Lower leg skin (tissue), 4 donors: ENCODE measurements at regions not wholly inside any gene's neighbourhood (a gene's known extent, or its start where the extent isn't known, plus 50 kb on each side); places are given as distances from the start of the nearest gene placed in this dataset.

Experiments used
- DNase-seq, 2 donors: peaks; one replicate each; pipeline ENCODE4 v3.0.0-alpha.2; 2019; ENCODE audit warnings: low spot score in 2 of 2
- H3K4me3 ChIP-seq: fragments of 200-600 bp; sonication (generic); 2 replicates; pipeline ENCODE4 v1.5.1; 2017; ENCODE audit warnings: mild to moderate bottlenecking, low read depth; ENCODE audit not compliant: poor library complexity, severe bottlenecking
- POLR2A ChIP-seq, 2 donors: fragments of 450-650 bp; IDR thresholded peaks; one replicate each; pipeline ENCODE4 v1.6.1; 2016 to 2017; ENCODE audit warnings: antibody characterized with exemption in 2 of 2, mild to moderate bottlenecking in 1 of 2, moderate library complexity in 1 of 2
- WGBS, 2 donors: methylation state at CpG; one replicate each; pipeline ENCODE4 v1.1.5; 2018; 5-methylcytosine and 5-hydroxymethylcytosine counted together
- intact Hi-C: fragments of 100-400 bp; cut with DNase I; formaldehyde crosslinking; loops from one replicate; pipeline ENCODE4 v1.15.0; 2023; ENCODE audit warnings: low total_unique reads
- TF ChIP-seq, protein P1 (sequence below), 3 donors: fragments of 450-650 bp; IDR thresholded peaks; one replicate each; pipeline ENCODE4 v1.5.1; 2016; ENCODE audit warnings: antibody characterized with exemption in 3 of 3, mild to moderate bottlenecking in 3 of 3, moderate library complexity in 2 of 3

DNA sequence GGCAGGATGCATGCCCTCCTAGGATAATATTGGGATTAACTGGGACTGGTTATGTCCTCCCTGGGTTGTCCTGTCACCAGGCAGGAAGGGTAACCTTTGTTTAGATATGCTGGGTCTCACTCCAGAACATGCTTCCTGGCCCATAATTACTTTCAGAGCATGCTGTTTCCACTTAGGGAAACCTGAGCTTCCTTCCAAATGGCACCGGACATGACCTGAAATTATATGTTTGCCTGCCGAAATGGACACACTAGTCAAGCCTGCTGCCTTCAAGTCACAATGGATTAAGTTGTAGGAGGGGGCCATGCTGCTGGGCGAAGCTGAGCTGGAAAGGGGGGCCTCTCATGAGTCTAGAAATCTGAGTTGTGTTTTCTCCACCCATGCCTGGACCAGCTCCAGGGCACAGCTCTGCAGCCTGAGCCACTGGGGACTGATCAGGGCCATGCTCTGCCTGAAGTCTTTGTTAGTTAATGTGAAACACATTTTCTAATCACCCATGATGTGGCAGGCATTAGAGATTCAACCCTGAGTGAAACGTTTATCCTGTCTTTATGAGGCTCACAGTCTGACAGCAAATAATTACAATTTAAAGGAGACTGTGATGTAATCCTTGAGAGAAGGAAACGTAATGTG, 273.3 kb downstream of the TNS1 start:
- TF ChIP-seq, protein P1, sequence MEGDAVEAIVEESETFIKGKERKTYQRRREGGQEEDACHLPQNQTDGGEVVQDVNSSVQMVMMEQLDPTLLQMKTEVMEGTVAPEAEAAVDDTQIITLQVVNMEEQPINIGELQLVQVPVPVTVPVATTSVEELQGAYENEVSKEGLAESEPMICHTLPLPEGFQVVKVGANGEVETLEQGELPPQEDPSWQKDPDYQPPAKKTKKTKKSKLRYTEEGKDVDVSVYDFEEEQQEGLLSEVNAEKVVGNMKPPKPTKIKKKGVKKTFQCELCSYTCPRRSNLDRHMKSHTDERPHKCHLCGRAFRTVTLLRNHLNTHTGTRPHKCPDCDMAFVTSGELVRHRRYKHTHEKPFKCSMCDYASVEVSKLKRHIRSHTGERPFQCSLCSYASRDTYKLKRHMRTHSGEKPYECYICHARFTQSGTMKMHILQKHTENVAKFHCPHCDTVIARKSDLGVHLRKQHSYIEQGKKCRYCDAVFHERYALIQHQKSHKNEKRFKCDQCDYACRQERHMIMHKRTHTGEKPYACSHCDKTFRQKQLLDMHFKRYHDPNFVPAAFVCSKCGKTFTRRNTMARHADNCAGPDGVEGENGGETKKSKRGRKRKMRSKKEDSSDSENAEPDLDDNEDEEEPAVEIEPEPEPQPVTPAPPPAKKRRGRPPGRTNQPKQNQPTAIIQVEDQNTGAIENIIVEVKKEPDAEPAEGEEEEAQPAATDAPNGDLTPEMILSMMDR (IDR thresholded peaks at IDR 0.05) = no peak
- TF ChIP-seq POLR2A (IDR thresholded peaks at IDR 0.05) = no peak
- no peak overlapping the region for H3K4me3 ChIP-seq
- intact Hi-C loops = no loop called here
- WGBS, 2 donors = 47 to 53% methylated on average over 5 of the region's 5 CpGs
- DNase-seq = no peak

DNA sequence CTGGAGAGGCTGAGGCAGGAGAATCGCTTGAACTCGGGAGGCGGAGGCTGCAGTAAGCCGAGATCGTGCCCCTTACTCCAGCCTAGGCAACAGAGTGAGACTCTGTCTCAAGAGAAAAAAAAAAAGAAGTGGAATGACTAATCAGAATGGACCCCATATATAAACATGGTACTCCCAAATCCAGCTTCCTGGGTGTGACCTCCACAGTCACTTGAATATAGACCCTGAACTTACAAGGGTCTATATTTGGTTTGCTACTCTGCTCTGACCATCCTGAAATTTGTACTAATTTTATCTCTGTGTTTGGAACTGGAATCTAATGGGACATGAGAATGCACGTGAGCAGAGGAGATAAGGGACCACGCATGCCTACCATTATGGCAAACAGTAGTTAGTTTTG, 275.0 kb downstream of the TNS1 start:
- 94% methylated on average over 7 of the region's 7 CpGs for WGBS, 2 donors
- TF ChIP-seq, protein P1 (IDR thresholded peaks at IDR 0.05) = no peak
- TF ChIP-seq POLR2A (IDR thresholded peaks at IDR 0.05) = no peak
- no peak overlapping the region for H3K4me3 ChIP-seq
- DNase-seq = no peak
- intact Hi-C loops = no loop called here

- TF ChIP-seq POLR2A (IDR thresholded peaks at IDR 0.05) = no peak
- TF ChIP-seq, protein P1 (IDR thresholded peaks at IDR 0.05) = no peak
- intact Hi-C loops = no loop called here
- no peak overlapping the region for H3K4me3 ChIP-seq
- DNase-seq = no peak
- 77 to 88% methylated on average over 4 of the region's 4 CpGs for whole genome bisulfite sequencing, 2 donors
These were observed 277.4 kb downstream of the TNS1 start for GRCh38 chr2:217725409-217725808.

DNA sequence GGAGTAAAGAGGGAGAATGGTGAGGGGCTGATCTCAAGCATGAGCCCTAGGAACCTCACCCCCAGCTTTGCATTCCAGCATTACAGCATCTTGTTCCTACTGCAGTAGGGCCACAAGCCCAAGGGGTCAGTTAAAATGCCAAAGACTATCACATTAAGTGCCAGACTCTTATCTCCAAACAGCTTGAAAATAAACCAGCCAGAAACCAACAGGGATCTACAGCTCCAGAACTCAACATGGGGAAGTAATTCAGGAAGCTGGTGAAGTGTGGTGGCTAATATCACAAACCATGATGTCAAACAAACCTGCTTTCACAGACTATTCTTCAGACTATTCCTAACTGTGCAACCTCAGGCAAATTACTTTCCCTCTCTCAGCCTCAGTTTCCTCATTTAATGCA, 278.3 kb downstream of the TNS1 start:
- intact Hi-C loops = no loop called here
- TF ChIP-seq POLR2A (IDR thresholded peaks at IDR 0.05) = no peak
- no peak for DNase-seq
- H3K4me3 ChIP-seq = no peak overlapping the region

DNA sequence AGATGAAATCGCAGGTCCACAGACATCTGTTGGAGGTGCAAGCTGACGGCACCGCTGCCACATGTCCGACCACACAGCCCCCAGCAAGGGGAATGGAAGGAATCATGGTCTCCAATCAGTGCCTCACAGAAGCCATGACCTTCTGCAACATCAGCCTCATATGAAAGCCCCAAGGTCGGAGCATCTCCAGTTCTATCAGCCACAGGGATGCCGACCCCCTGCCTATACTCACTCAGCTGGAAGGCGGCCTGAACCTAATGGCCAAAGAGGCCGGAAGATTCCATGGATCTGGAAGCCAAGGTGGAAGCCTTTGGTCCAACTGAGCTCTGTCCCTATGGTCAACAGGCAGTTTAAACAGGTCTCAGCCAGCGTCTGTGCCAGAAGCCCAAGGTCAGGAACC, 278.8 kb downstream of the TNS1 start:
- intact Hi-C loops = no loop called here
- 97 to 100% methylated on average over 9 of the region's 9 CpGs for WGBS, 2 donors
- TF ChIP-seq, protein P1 (IDR thresholded peaks at IDR 0.05) = no peak
- no peak for TF ChIP-seq POLR2A (IDR thresholded peaks at IDR 0.05)
- no peak for DNase-seq
- H3K4me3 ChIP-seq = no peak overlapping the region

DNA sequence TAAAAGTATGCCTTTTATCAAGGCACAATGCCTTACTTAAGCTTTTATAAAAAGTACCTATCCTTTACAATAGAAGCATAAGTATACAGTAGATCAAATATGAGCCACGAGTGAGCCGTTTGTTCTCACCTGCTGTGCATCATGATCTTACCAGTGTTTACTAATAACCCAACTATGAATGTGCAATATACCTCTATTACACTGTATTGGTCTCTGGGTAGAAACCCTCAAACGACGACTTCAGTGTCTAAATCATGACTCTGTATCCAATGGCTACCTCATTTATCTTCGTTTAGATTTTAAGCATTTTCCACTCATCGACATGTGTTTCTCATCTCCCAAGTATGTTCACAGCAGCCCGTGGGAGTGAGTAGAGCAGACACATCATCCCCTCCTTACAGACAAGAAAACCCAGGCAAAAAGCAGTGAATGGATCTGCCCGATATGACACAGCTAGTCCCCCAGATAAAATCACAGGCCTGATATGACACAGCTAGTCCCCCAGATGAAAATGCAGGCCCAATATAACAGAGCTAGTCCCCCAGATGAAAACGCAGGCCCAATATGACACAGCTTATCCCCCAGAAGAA, 279.8 kb downstream of the TNS1 start:
- WGBS, 2 donors = 69 to 78% methylated on average over 9 of the region's 9 CpGs
- DNase-seq = no peak
- intact Hi-C loops = no loop called here
- TF ChIP-seq, protein P1 (IDR thresholded peaks at IDR 0.05) = no peak
- TF ChIP-seq POLR2A (IDR thresholded peaks at IDR 0.05) = no peak
- H3K4me3 ChIP-seq = no peak overlapping the region
